GM12872 (cell line): ENCODE measurements at regions not wholly inside any gene's neighbourhood (a gene's known extent, or its start where the extent isn't known, plus 50 kb on each side); places are given as distances from the start of the nearest gene placed in this dataset.

Experiments used
- TF ChIP-seq, protein P1 (sequence below): IDR thresholded peaks from 3 replicates; pipeline ENCODE4 v1.5.1; 2011; ENCODE audit warnings: low read depth, mild to moderate bottlenecking, low read length, moderate library complexity; ENCODE audit not compliant: insufficient read depth

DNA sequence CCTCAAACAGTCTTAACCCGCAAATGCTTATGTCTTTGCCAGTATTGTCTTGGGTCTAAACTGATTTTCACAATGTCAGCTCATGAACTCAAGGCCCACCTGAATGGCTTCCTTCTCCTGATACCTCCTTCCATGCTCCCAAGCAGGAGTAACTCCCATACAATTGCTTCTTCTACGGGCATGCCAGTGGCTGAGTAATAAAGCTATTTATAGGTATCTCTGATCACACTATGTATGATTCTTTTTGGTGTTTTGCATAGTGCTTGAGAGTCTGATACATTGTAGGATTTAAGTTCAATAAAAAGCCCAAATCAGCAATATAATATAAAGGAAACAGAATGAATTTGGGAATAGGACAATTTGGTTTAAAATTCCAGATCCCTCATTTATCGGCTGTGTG, 235.0 kb upstream of the DCN start:
- TF ChIP-seq, protein P1, sequence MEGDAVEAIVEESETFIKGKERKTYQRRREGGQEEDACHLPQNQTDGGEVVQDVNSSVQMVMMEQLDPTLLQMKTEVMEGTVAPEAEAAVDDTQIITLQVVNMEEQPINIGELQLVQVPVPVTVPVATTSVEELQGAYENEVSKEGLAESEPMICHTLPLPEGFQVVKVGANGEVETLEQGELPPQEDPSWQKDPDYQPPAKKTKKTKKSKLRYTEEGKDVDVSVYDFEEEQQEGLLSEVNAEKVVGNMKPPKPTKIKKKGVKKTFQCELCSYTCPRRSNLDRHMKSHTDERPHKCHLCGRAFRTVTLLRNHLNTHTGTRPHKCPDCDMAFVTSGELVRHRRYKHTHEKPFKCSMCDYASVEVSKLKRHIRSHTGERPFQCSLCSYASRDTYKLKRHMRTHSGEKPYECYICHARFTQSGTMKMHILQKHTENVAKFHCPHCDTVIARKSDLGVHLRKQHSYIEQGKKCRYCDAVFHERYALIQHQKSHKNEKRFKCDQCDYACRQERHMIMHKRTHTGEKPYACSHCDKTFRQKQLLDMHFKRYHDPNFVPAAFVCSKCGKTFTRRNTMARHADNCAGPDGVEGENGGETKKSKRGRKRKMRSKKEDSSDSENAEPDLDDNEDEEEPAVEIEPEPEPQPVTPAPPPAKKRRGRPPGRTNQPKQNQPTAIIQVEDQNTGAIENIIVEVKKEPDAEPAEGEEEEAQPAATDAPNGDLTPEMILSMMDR: no peak

DNA sequence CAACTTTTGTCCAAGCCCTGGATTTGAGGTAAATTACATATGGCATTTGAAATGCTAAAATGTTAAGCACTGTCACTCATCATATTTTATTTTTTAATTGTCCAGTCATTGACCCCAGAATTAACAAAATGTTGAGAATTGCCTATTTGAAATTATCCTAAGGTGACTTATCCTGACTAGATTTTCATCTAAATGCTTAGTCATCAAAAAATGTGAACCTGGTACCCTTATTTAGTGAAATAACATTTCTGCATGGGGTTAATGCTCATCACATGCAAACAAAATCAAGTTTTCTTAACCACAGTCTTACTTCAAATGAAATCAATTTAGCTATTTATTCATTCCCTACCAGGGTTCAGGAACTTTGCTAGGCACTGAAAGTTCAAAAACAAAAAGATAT, 232.0 kb upstream of the DCN start:
- TF ChIP-seq, protein P1: no peak

DNA sequence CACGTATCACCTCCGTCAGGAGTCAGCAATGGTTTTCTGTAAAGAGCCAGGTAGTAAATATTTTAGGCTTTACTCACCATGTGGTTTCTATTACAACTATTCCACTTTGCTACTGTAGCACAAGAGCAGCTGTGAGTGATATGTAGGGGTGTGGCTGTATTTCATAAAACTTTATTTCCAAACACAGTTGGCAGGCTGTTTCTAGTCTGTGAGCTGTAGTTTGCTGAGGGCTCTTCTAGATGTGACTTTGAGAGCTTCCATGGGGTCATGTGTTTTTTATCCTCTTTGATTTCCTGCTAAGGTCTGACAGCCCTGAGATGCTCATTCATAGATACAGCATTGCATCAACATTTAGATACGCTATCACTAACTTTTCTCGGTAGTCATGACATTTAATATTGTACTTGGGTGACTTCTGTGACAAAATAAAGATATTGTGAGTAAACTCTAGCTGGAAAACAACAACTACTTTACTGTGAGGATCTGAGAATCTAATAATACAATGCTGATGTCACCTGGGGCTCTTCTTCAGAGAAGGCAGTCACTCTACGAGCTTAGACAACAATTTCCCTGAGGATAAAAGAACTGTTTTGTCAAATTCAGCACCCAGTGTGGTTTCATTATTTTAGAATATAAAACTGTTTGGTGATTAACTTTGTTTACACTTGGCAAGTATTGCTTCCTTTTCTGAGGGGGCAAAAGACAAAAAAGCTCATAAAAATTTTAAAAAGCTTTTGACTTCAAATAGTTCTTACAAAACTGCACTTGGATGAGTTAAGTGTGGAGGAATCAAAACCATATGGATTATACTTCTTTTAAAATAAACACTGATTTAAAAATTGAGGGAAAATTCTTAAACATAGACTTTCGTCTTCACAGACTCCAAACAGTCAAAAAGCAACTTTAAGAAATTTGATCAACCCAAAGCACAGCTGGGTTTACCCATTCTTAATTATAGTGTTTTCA, 231.2 kb upstream of the DCN start:
- TF ChIP-seq, protein P1: no peak

DNA sequence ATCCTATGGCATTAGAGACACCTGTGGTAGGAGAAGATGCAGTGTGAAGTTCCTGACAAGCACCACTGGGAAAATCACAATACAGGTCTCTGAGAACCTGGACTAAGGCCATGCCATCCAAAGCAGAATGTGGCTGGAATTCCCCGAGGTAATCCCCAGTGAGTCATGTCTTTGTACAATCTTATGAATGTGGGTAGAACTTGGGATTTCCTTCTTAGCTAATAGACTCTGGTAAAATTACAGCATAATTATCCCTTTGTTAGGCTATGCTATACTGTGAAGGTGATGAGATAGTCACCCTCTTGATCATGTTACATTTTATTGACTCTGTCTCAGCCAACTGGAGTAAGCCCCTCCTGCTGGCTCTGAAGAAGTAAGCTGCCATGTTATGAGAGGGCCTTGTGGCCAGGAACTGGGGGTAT, 224.3 kb upstream of the DCN start:
- TF ChIP-seq, protein P1: no peak

DNA sequence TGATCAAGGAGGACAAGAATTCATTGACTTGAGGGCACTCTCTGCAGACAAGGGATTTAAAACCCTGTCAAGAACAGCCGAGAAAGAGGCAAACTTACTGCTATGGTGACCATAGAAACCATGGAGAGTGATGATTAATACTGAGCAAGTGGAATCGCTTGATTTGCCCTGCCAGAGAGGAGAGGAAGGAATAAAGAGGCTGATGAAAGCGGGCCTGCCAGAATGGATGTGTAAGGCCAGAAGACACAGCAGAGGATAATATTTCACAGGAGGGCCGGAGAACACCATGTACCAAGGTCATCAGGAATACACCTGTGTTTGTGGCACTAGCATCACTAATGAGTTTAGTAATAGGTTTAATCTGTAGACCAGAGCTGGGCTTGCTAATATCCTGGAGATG, 221.8 kb upstream of the DCN start:
- TF ChIP-seq, protein P1: no peak

DNA sequence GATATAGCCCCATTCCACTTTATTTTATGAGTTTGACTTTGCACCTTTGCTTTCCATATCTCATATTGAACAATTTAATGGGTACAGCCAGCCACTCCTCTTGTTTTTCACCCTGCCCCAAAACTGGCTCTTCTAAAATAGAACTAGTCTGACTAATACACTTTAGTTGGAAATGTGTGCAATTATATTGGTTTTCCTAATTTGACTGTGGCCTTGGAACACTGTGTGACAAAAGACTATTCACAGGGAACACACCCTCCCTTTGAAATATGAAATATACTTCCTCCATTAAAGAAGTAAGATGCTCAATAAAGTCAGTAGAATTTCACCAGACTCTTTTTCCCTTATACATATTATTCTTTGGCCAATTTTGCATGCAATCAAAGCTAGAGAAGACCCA, 218.6 kb upstream of the DCN start:
- TF ChIP-seq, protein P1: no peak

DNA sequence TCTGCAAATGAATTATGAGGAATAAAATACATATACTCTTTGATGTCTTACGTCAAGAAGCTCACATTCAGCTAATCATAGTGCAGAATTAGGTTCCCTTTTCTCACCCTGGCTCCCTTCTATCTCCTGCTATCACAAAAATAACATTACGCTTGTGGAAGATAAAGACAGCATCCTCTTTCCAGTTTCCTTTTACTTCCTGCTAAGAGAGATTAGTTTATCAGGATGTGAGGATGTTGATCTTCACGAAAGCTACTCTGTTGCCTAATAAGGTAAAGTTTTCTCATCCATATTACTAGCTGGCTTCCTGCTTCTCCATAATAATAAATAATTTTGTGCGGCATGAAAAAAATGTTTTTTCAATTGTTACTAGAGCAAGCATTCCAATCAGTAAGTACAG, 217.7 kb upstream of the DCN start:
- TF ChIP-seq, protein P1: no peak
